ENCODE measurements at regions not wholly inside any gene's neighbourhood (a gene's known extent, or its start where the extent isn't known, plus 50 kb on each side); places are given as distances from the start of the nearest gene placed in this dataset.

DNA sequence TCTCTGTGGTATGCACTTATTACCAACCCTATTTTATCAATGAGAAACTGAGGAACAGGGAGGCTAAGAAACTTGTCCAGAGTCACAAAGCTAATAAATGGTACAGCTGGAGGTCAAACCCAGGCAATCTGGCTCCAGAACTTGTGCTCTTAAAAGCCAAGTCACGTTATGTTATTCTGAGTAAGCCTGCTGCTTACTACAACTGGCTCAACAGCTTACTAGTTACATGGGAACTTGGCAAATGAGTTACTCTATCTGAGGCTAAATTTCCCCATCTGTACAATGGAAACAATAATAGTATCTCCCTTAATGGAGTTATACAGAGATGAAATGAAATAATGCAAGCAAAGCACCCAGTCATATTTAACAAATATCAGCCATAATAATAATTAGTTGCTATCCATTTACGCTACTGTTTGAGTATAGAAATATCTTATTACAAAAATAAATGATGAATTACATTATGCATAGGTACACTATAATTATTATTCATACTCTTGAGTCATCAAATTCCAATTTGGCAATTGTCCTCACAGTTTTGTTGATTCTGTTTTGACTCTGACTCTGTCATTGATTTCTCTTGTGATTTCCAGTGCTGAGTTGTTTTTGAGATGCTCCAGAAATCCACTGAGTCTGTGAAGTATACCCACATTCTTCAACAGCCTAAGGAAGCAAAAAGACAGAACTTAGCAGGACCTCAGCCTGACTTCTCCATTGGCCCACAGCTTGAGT, 112.2 kb downstream of the TBX5 start:
- TF ChIP-seq, protein P1, sequence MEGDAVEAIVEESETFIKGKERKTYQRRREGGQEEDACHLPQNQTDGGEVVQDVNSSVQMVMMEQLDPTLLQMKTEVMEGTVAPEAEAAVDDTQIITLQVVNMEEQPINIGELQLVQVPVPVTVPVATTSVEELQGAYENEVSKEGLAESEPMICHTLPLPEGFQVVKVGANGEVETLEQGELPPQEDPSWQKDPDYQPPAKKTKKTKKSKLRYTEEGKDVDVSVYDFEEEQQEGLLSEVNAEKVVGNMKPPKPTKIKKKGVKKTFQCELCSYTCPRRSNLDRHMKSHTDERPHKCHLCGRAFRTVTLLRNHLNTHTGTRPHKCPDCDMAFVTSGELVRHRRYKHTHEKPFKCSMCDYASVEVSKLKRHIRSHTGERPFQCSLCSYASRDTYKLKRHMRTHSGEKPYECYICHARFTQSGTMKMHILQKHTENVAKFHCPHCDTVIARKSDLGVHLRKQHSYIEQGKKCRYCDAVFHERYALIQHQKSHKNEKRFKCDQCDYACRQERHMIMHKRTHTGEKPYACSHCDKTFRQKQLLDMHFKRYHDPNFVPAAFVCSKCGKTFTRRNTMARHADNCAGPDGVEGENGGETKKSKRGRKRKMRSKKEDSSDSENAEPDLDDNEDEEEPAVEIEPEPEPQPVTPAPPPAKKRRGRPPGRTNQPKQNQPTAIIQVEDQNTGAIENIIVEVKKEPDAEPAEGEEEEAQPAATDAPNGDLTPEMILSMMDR (IDR thresholded peaks at IDR 0.05), result no peak
- TF ChIP-seq EZH2 (IDR thresholded peaks at IDR 0.05; ENCODE audit: borderline replicate concordance, insufficient read depth, low read depth, low read length, poor library complexity, severe bottlenecking), result no peak

Data from B cell (primary cell).